Fibroblast of skin of left quadriceps (primary cell): ENCODE measurements at regions not wholly inside any gene's neighbourhood (a gene's known extent, or its start where the extent isn't known, plus 50 kb on each side); places are given as distances from the start of the nearest gene placed in this dataset.
"Not testable (repeated sequence)": the region's sequence is repeated elsewhere in the genome, so short reads cannot be mapped to it uniquely, and the experiment has no call there.

Source experiments
- DNase-seq, 2 experiments: peaks; one replicate each; pipeline ENCODE4 v3.0.0-alpha.2; 2013; ENCODE audit warnings: low read depth in 2 of 2

DNA sequence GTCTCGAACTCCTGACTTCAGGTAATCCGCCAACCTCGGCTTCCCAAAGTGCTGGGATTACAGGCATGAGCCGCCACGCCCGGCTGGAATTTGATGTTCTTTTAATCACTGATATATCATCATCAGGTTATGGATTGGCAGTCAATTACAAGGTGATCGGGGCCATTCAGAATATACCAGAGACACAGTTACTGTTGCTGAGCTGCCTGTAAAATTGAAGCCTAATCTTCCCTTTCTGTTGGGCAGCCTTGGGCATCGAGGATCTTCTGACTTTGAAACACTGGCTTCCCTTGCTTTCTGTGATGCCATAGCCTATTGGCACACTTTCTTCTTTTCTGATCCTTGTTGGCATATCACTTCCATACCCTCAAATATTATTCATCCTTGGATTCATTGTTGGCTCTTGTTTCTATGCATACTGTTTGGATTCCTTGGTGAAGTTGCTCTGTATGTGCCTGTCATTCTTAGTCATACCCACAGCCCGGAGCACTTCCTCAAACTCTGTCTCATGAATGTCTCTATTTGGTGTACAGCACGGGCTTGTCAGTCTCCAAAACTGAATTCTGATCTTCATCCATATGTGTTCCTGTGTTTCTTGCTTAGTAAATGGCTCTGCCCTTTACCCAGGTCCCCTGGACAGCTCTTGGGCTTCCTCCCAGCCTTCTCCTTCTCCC is 85.6 kb upstream of the CRYM start:
- peak; percentile 4 to 6 for DNase-seq

DNA sequence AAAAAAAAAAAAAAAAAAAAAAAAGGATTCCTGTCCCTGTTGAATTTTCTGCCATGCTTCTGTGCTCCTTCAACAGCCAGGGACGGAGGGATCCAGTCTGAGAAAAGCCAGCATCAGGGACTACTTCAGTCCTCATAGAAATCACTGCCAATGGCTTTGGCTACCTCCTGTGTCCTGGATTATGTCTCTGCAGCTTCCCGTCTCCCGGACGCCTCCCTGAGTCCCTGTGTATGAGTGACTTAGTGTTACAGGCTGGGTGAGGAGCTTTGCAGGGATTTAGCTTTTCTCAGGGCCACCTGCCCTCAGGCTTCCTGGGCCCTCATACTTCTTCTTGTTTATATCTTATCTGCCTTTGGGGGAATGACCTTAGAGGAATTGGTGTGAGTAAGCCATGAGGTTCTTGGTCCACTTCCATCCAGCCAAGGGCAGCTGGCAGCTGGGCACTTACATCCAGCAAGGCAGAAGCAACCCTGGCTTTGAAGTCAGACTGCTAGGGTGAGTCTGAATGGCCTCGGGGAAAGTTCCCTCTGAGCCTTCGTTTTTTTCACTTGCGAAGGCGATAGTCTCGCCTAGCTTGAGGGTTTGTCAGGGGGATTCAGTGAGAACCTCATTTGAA is 83.6 kb upstream of the CRYM start:
- not testable (repeated sequence) for DNase-seq

GRCh38 chr16:21361045-21361444 is 83.0 kb upstream of the CRYM start:
- DNase-seq: not testable (repeated sequence)

DNA sequence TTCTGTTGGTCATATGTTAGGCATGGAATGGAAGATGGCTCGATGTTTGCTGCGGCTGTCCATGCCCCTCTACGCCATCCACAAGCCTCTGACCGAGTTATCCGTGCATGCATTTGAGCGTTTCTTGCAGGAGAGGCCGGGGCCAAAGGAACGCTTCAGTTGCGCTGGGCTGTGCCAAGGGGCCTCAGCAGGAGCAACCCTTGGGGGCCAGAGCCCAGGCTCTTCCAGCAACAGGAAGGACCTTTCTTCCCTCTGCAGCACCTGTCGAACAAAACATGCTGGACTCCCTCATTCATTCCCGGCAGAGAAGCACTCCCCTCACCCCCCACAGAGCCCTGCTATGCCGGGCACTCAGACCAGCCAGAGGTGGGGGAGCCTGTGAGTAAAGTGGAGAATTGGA is 81.4 kb upstream of the CRYM start:
- DNase-seq: not testable (repeated sequence)

- DNase-seq: not testable (repeated sequence)
Observed at GRCh38 chr16:21358261-21358795, 80.2 kb upstream of the CRYM start.

DNA sequence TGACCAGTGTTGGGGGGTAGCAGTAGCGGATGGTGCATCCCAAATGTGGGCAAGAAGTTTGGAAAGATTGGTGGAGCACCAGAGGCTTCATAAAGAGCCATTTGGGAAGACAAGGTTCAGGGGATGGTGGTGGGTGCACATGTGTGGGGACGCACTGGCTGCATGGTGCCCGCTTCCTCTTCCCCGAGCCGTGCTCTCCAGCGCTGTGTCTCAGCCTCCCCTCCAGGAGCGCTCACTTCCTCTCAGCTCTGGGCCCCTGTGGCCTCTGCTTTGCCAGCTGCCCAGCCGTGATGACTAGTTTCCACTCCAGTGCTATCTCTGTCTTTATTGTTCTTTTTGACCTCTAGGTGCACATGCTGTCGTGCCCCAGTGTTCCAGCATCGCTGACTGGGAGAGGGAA is 78.2 kb upstream of the CRYM start:
- DNase-seq: not testable (repeated sequence)

- DNase-seq: not testable (repeated sequence)
Observed at GRCh38 chr16:21351433-21351832, 73.3 kb upstream of the CRYM start.

GRCh38 chr16:21350851-21351250 is 72.8 kb upstream of the CRYM start:
- DNase-seq: not testable (repeated sequence)

GRCh38 chr16:21349336-21349735 is 71.2 kb upstream of the CRYM start:
- DNase-seq: not testable (repeated sequence)

GRCh38 chr16:21348815-21349214 is 70.7 kb upstream of the CRYM start:
- not testable (repeated sequence) for DNase-seq

DNA sequence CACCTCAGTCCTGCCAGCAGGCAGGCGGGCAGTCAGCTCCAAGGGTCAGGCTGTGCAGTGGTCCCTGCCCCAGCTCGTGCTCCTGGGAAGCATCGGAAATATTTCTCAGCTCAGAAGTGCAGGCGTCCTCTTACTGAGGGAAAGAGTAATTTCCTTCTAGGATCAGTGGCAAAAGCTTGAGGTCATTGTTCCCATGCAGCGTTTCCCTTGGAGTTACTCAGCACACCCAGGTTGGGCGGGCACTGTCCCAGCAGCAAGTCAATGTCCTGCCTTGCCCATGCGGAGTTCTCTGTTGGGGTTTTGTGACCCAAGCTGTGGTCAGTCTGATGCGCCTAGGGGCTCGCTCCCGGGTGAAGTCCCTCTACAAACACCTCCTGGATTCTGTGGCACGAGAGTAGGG is 69.4 kb upstream of the CRYM start:
- DNase-seq: not testable (repeated sequence)

- not testable (repeated sequence) for DNase-seq
Observed at GRCh38 chr16:21346756-21347491, 68.8 kb upstream of the CRYM start.

- not testable (repeated sequence) for DNase-seq
Observed at GRCh38 chr16:21344361-21344912, 66.3 kb upstream of the CRYM start.

GRCh38 chr16:21341101-21341500 is 63.0 kb upstream of the CRYM start:
- no peak for DNase-seq

DNA sequence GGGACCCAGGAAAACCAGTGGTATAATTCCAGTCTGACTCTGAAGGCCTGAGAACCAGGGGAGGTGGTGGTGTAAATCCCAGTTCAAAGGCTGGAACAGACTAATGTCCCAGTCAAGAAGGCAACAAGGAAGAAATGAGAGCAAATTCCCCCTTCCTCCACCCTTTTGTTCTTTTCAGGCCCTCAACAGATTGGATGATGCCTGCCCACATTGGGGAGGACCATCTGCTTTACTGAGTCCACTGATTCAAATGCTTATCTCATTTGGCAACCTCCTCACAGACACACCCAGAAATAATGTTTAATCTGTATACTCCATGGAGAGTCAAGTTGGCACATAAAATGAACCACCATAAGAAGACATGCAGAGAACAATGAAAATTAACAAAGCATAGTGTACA is 61.9 kb upstream of the CRYM start:
- no peak for DNase-seq

DNA sequence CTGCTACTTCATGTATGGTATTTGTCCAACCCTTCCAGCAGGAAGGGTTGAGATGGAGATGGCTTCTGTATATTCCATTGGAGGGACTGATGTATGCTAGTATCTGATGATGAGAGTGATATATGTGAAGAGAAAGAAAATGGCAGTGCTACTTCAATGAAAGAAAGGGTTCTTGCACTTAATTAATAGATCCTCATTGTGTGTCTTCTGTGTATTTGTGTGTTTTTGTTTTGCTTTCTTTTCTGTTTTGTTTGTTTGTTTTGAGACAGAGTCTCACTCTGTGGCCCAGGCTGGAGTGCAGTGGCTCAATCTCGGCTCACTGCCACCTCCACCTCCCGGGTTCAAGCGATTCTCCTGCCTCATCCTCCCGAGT is 61.2 kb upstream of the CRYM start:
- no peak for DNase-seq

DNA sequence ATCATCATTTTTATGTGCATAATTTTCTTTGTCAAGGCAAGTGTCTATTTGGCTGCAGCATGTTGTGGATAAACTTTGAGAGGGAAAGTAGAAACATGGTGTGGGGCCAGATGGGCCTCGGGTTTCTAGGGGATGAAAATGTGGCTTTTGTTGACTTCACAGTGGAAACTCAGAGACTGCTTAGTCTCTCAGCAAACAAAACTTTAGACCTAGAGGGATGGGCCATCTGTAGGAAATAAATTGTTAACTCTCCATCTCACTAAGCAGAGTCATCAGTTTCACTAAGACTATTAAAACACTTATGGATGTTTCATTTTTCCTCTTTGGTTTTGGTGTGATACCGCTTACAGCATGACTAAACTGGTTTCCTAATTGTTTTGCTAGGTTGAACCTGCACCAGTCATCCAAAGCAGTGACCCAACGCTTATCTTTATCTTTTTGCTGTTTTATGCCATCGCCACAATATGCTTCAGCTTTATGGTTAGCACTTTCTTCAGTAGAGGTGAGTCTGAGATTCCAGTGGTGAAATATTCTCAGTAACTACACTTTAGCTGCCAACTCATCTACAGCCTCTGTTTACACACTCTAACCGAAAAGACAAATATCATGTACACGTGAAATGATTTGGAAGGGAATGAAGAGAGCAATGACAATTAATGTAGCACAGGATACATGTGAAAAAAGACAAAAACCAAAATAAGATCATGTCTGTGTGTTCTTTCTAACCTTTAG is 60.6 kb upstream of the CRYM start:
- no peak for DNase-seq

- no peak for DNase-seq
Observed at GRCh38 chr16:21336231-21336630, 58.1 kb upstream of the CRYM start.

GRCh38 chr16:21334188-21335146 is 56.4 kb upstream of the CRYM start:
- DNase-seq: not testable (repeated sequence)

DNA sequence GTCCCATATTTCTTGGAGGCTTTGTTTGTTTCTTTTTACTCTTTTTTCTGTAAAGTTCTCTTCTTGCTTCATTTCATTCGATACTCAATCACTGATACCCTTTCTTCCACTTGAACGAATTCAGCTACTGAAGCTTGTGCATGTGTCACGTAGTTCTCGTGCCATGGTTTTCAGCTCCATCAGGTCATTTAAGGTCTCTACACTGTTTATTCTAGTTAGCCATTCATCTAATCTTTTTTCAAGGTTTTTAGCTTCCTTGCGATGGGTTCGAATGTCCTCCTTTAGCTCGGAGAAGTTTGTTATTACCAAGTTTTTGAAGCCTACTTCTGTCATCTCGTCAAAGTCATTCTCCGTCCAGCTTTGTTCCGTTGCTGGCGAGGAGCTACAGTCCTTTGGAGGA is 55.6 kb upstream of the CRYM start:
- DNase-seq: not testable (repeated sequence)
